DND-41 (cell line): ENCODE measurements at regions not wholly inside any gene's neighbourhood (a gene's known extent, or its start where the extent isn't known, plus 50 kb on each side); places are given as distances from the start of the nearest gene placed in this dataset.

Source experiments
- EZH2 ChIP-seq: IDR thresholded peaks from 3 replicates; pipeline ENCODE4 v1.6.1; 2012; ENCODE audit warnings: borderline replicate concordance, low read depth, mild to moderate bottlenecking, moderate library complexity, low read length, inconsistent platforms; ENCODE audit not compliant: severe bottlenecking
- TF ChIP-seq, protein P1 (sequence below): IDR thresholded peaks from 2 replicates; pipeline ENCODE4 v1.5.1; 2012; ENCODE audit warnings: borderline replicate concordance, low read length, moderate library complexity, mild to moderate bottlenecking; ENCODE audit not compliant: poor library complexity, severe bottlenecking; ENCODE audit errors: extremely low read depth

DNA sequence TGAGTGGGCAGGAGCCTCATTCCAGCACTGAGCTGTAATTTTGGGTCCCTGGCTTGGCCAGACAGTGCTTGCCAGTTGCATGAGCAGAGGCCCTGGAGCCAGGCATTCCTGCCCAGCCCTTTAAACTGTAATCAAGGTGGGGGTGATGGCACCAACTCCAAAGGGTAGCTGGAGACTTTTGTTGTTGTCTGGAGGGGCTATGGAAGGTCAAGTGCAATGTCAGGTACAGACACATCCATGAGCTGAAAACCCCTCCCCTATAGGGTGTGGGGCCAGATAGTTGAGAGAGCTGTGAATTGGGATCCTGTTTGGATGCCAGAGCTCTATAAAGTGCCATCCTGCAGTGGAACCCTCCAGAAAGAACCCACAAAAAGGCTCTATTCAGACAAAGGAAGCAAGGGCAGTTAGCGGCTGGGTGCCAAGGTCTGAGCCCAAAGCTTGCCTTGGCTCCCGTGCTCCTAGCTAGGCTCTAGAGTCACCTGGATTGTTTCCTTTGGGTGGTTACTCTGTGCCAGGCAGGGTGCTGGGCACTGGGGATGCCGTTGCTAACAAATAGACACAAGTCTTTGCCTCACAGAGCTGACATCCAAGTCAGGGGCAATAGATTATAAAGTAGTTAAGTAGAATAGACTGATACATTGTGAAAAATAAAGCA, 163.0 kb downstream of the EFNB1 start:
- TF ChIP-seq, protein P1, sequence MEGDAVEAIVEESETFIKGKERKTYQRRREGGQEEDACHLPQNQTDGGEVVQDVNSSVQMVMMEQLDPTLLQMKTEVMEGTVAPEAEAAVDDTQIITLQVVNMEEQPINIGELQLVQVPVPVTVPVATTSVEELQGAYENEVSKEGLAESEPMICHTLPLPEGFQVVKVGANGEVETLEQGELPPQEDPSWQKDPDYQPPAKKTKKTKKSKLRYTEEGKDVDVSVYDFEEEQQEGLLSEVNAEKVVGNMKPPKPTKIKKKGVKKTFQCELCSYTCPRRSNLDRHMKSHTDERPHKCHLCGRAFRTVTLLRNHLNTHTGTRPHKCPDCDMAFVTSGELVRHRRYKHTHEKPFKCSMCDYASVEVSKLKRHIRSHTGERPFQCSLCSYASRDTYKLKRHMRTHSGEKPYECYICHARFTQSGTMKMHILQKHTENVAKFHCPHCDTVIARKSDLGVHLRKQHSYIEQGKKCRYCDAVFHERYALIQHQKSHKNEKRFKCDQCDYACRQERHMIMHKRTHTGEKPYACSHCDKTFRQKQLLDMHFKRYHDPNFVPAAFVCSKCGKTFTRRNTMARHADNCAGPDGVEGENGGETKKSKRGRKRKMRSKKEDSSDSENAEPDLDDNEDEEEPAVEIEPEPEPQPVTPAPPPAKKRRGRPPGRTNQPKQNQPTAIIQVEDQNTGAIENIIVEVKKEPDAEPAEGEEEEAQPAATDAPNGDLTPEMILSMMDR = no peak
- no peak for TF ChIP-seq EZH2
